GM12873 (cell line): ENCODE measurements at regions not wholly inside any gene's neighbourhood (a gene's known extent, or its start where the extent isn't known, plus 50 kb on each side); places are given as distances from the start of the nearest gene placed in this dataset.

Source experiments
- TF ChIP-seq, protein P1 (sequence below): IDR thresholded peaks from 2 replicates; pipeline ENCODE4 v1.5.1; 2012; ENCODE audit warnings: low read depth, mild to moderate bottlenecking, moderate library complexity, low read length, control low read depth; ENCODE audit not compliant: insufficient read depth; ENCODE audit errors: missing control alignments

DNA sequence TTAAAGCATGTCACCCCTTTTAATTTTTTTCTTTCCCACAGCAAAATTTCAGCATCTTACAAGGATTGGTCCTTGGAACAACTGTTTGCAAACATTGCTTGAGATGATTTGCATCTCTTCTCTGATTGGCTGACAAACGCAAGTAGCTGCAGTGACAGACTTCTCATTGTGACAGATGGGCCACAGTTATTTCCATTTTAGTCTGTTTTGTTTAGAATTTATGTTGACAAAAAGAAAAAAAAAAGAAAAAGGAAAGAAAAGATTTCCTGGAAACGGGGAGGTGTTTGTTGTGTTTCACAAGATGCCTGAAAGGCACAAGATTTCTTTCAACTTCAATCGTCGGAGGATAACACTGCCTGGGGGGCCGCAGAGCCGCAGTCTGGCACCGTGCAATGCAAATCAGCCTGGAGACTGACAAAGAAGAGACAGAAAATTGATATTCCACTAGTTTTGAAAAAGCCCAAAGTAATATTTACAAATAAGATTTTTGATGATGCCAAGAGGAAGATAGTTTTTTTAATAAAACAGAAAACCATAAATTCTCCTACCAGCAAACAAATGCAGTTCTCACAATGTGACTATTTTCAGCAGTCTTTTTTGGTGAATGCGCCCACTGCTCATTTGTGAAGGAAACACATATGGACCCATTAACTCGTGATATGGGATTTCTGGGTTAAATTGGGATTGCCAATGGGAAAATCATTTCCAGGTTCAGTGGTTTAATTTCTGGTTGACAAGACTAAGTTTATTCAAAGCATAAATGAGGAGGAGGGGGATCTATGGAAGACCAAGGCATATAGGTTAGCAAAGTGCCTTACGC, 296.2 kb upstream of the SMIM21 start:
- TF ChIP-seq, protein P1, sequence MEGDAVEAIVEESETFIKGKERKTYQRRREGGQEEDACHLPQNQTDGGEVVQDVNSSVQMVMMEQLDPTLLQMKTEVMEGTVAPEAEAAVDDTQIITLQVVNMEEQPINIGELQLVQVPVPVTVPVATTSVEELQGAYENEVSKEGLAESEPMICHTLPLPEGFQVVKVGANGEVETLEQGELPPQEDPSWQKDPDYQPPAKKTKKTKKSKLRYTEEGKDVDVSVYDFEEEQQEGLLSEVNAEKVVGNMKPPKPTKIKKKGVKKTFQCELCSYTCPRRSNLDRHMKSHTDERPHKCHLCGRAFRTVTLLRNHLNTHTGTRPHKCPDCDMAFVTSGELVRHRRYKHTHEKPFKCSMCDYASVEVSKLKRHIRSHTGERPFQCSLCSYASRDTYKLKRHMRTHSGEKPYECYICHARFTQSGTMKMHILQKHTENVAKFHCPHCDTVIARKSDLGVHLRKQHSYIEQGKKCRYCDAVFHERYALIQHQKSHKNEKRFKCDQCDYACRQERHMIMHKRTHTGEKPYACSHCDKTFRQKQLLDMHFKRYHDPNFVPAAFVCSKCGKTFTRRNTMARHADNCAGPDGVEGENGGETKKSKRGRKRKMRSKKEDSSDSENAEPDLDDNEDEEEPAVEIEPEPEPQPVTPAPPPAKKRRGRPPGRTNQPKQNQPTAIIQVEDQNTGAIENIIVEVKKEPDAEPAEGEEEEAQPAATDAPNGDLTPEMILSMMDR = no peak

DNA sequence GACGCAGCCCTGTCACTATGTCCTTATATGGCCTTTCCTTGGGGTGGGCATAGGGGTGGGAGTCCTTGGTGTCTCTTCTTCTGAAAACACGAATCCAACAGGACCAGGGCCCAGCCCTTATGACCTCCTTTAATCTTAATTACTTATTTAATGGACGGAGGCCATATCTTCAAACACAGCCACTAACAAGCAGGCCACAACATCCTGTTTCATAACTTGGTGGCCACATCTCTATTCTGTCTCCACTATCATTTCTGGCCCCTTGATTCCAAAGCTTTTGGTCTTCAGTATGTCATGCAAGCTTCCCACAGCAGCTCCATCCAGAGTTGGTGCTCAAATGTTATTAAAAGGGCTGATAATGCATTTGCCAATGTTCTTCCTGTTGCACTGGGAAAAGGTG, 287.3 kb upstream of the SMIM21 start:
- TF ChIP-seq, protein P1 = no peak

DNA sequence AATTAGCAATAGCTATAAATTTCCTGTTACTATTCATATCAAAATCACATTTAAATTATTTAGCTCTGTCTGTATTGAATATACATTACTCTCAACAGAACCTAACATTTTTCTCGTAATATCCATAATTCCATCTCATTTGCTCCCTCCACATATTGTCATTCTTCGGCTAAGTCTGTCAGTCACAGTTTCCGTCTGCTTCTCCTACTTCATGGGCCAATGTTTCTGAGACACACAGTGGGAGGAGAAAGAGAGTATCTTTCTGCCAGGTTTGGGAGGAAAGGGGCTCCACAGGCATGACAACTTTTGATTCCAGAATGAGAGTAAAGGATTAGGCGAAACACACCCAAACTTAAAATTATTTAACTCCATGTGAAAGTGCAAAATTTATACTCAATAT, 273.1 kb upstream of the SMIM21 start:
- TF ChIP-seq, protein P1 = no peak

DNA sequence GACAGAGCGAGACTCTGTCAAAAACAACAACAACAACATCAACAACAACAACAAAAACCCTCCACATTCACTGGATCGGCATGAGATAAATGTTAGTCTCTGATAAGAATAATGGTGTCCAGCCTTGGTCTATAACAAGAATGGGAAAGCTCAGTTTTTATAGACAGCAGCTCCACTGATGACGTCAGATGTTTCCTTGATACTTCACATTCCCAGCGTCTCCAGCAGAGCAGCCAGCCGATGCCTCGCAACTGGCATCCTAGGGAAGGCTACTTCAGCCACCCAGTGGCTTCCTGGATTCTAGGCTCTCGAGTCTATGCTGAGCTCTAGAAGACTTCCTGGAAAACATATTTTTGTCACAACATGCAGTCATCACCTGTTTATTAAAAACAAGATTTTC, 271.4 kb upstream of the SMIM21 start:
- TF ChIP-seq, protein P1 = no peak

DNA sequence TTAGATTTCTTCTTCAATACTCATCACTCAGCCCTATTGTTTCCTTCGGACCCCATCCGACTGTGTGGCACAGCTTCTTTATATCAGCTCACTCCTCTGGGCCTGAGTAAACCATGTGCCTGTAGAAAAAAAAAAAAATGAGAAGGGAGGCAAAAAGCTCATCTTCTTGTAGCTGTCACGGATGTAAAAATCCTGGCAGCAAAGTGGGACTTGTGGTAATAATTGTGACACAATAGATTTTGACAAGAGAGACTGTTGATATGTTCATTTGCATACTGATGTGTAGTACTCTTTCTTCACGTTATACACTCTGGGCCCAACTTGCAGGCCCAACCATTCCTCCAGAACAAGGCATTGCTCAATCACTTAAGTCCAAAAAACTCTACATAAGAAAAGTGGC, 270.0 kb upstream of the SMIM21 start:
- TF ChIP-seq, protein P1 = no peak

DNA sequence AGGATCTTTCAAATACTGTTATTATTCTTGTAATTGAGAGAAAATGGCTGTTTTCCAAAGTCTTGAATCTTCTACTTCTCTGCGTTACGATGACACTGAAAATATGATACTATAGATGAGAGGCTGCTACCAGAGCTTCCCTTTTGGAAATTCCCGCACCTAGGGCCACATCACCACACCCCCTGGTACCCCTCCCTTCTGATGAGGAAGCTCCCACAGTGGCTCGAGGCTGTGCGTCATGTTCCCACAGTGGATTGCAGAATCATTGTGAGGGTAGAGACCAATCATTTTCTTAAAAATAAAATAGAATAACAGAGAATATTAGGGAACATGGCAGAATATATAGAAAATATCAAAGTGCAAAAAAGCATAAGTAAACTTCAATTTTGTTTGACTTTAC, 268.9 kb upstream of the SMIM21 start:
- TF ChIP-seq, protein P1 = no peak

DNA sequence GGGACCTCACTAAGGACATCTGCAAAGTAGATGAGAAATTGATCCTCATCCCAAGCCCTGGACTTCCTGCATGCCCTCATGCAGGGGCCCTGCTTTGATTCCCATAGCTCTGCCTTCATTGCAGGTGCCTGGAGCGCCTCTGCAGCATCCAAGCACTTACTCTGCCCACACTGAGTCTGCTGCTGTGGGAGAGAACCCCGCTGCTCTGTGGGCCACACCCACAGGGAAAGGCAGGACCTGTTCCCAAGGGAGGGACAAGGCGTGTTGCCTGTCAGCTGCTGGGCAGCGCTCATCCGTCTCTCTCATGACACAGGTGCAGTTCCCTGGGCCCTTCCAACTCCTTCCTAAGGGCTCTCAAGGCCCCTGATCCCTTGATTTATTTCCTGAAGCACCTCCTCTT, 266.8 kb upstream of the SMIM21 start:
- TF ChIP-seq, protein P1 = no peak
